IPS-NIHi7 (cell line): ENCODE measurements at regions not wholly inside any gene's neighbourhood (a gene's known extent, or its start where the extent isn't known, plus 50 kb on each side); places are given as distances from the start of the nearest gene placed in this dataset.
A peak's percentile ranks its signal among the peaks of the same experiment; 100 is the strongest.

ENCODE experiments used
- DNase-seq: peaks from one replicate; pipeline ENCODE4 v3.0.0; 2012; ENCODE audit warnings: mixed read lengths; ENCODE audit errors: extremely low spot score

- DNase-seq: no peak
Observed at GRCh38 chr12:17550011-17550410, 540.0 kb downstream of the RERGL start.

DNA sequence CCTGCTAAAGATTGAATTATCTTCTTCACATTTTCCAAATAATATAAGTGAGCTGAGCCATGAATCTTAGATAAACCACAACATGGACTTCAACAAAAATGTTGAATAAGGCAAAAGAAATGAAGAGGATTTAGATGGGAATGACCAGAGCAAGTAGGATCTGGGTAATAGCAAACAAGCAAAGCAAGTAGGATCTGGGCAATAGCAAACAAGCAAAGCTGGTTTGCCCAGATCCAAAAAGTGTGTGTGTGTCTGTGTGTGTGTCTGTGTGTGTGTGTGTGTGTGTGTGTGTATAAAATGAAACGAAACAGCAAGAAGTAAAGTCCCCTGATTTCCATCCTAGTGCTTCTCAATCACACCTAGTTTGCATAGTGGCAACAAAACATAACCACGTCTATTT lies 549.1 kb downstream of the RERGL start:
- DNase-seq: no peak

GRCh38 chr12:17528394-17528793 lies 561.6 kb downstream of the RERGL start:
- DNase-seq: peak; percentile 10

DNA sequence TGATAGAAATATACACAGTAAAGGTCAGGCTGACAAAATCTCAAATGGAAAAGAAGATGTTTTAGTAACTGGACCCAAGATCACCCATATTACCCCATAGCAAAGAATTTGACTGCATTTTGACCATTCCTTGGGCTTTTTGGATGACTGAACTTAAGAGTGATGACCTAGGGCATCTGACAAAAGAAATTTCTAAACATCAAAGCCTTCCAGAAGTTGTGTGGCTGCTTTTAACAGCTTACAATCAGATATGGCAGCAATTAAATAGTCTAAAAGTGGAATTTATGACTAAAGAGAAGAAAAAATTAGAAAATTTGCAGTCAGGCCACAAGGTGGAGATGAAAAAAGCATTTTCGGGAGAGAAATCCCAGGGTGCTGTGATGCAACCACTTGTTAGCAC lies 563.0 kb downstream of the RERGL start:
- DNase-seq: no peak

DNA sequence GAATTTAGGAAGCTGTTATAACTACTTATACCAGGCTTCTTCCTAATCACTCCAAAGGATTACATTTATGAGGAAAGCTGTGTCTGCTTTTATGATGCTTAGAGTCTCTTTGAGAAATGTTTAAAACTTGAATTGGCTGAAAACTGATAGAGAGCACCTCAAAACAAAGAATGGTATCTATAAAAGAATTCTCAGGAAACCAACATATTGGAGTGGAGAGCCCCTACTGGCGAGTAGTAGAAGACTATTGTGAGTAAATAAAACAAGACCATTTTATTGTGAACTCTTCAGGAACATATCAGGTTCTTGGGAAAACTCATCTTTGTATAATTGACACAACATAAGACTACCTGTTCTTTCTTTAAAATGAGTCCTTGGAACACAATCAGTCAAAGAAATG lies 578.6 kb downstream of the RERGL start:
- no peak for DNase-seq

GRCh38 chr12:17507336-17507735 lies 582.7 kb downstream of the RERGL start:
- DNase-seq: no peak

GRCh38 chr12:17503742-17504141 lies 586.3 kb downstream of the RERGL start:
- DNase-seq: no peak

DNA sequence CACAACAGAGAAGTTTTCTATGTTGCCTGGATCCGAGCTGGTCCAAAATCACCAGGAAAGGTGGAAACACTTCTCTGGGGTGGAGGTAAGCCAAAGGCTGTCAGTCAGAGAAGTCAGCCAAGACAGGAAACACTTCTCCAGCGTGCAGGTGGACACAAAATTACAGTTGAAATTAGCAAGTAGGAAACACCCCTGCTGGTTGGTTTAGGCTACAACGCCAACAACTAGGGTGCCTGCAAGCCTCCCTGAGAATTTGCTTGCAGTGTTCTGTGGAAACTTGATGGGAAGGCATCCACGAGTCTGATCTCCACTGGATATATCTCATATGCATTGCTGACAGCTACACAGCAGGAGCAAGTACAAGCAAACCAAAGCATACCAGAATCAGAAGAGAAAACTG lies 600.5 kb downstream of the RERGL start:
- peak; percentile 12 for DNase-seq

- no peak for DNase-seq
Observed at GRCh38 chr12:17478908-17479673, 610.9 kb downstream of the RERGL start.

DNA sequence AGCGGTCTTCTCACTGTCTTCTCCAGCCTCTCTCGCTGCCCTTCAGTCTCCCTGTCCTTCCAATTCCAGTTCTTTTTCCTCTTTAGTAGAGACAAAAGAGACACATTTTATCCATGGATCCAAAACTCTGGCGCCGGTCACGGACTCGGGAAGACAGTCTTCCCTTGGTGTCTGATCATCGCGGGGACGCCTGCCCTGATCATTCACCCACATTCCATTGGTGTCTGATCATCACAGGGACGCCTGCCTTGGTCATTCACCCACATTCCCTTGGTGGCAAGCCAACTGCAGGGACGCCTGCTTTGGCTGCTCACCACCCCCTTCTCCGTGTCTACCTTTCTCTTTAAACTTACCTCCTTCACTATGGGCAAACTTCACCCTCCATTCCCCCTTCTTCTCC lies 619.5 kb downstream of the RERGL start:
- no peak for DNase-seq

- DNase-seq: no peak
Observed at GRCh38 chr12:17459214-17459613, 630.8 kb downstream of the RERGL start.

DNA sequence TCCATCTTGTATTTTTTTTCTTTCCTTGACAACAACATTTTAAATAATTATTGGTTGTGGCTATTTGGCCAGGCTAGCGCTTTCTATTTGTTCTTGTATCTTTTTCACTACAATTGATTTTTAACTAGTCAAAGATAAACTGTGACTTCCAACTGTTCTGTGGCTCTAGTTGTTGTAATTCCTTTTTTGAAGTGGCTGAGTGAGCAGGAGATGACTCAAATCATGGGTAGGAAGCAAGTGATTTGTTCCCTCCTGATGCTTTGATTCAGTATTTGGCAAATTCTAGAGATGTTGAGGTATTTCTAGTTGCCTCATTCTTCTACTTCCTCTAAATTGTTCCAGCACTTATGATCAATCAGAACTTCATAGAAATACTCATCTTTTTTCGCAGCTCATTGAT lies 633.5 kb downstream of the RERGL start:
- DNase-seq: no peak

- DNase-seq: no peak
Observed at GRCh38 chr12:17438141-17438540, 651.9 kb downstream of the RERGL start.

DNA sequence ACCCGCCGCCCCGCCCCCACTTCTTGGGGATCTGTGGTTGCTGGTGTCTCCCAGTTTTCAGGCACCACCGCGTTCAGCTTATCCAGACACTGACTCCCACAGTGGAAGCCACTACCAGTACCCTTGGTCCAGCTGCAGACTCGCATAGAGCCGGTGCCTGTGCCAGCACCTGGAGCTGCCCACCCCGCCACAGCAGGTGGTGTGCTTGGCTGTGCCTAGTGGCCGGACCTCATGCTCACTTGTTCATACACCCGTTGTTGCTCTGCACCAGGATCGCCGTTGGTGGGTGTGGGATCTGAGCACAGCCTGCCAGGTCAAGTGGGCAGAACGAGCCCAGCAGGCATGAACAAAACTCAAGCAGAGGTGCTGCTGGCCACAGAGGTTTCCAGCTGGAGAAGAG lies 673.2 kb downstream of the RERGL start:
- no peak for DNase-seq

- DNase-seq: no peak
Observed at GRCh38 chr12:17414596-17414995, 675.4 kb downstream of the RERGL start.

DNA sequence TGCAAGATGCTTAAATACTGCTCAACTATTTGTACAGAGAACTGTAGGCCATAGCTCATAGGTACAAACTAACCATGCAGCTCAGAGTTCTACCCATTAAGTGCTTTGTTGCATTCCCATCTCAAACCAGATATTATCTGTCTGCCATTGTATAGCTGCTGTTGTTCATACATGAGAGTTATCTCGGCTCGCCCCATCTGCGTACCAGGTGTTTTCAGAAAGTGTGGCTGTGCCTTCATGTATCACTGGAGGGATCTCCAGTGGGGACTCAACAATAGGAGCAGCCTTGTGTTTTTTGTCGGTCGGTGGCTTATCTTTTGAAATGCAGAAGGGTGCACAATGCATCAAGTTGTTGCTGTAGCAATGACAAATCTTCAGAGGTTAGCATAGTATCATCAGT lies 678.3 kb downstream of the RERGL start:
- no peak for DNase-seq

DNA sequence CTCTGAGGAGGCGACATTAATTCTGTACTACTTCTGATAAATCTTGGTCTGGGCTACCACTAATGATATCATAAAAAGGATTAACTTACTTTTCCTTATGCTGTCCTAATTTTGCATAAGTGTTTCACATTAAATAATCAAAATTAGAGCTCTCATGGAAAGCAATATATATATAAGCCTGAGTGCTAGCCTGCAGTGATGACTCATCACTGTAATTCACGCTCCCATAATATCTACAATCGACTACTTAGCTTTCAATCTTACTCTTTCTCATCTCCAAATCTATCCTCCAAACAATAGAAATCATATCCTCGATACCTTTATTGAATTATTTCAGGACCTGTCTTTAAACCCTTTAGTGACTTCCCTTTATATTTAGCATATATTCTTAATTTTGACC lies 701.3 kb downstream of the RERGL start:
- DNase-seq: no peak

DNA sequence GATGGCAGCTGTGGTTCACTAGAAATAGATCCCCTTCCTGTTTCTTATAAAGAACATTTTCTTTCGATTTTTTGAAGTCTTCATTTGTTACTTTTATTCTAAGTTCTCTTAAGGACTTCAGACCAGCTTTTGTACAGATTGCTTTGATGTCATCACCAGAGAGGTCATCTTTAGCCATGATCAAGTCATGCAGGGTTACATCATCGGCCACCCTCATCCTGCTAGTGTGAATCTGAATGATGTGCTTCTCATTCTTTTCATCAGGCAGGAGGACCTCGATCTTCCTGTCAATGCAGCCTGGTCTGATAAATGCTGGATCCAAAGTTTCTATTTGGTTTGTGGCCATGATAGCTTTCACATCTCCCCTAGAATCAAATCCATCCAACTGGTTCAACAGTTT lies 706.7 kb downstream of the RERGL start:
- no peak for DNase-seq

- DNase-seq: no peak
Observed at GRCh38 chr12:17381211-17381610, 708.8 kb downstream of the RERGL start.

- DNase-seq: no peak
Observed at GRCh38 chr12:17372508-17372907, 717.5 kb downstream of the RERGL start.

DNA sequence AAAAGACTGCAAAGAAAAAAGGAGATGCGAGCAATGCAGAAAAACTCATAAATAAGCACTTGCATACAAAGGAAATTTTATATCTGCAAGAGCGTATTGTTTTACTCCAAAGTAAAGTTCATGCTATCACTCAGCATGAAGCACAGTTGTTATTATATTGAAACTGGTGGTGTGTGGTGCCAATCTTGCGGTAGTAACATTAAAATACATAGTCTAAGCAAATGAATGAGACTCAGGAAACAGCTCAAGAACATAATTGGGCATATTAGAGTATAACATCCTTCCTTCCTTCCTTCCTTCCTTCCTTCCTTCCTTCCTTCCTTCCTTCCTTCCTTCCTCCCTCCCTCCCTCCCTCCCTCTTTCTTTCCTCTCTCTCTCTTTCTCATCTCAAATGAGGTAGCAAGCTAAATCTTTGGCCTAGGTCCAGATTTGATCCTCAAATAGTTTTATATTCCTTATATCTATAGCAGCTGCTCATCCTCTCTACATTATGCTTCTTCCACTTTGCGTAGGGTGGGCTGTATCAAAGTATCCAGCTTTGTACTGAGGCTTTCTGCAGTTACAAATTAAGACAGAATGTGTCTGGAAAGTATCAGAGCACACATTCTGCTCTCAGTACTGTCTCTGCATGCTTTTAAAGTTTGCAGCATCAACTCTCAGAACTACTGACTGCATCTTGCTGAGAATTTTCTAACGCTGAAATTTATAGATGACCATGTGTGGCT lies 718.3 kb downstream of the RERGL start:
- no peak for DNase-seq

GRCh38 chr12:17370621-17371020 lies 719.4 kb downstream of the RERGL start:
- DNase-seq: no peak

GRCh38 chr12:17369556-17369955 lies 720.4 kb downstream of the RERGL start:
- no peak for DNase-seq
